ENCODE measurements at regions not wholly inside any gene's neighbourhood (a gene's known extent, or its start where the extent isn't known, plus 50 kb on each side); places are given as distances from the start of the nearest gene placed in this dataset.
"Not testable (repeated sequence)": the region's sequence is repeated elsewhere in the genome, so short reads cannot be mapped to it uniquely, and the experiment has no call there.

DNA sequence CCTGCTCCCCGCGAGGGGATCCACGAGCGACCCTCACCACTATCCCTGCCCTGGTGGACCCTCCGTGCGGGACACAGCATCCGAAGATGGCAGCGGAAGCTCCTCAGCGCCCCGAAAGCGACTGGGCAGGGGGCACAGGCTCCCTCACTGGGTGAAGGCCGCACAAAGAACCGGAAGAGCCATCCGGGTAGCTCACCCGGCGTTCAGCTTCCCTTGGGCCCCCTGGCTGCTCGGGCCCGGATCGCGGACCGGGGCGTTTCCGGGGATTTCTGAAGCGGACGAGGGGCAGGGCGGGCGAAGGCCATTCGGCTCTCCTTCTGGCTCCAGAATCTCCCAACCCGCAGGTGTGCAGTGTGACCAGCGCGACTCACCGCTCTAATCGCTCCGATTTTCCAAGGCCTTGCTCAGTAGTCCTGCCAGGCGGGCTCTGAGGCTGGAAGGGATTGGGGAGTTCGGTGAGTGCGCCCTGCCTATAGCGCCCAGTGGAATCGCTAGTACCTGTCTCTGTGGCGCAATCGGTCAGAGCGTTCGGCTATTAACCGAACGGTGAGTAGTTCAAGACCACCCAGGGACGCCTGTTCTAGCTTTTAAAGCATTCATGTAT, 94.3 kb upstream of the NBPF11 start:
- peak overlapping the region; percentile 65 for H3K4me2 ChIP-seq
- H3K9me2 ChIP-seq (replicated peaks; ENCODE audit: insufficient read depth); H3K4me1 ChIP-seq (ENCODE audit: insufficient read depth); H3K36me3 ChIP-seq (replicated peaks; ENCODE audit: insufficient read depth, low read depth); H4K20me1 ChIP-seq (ENCODE audit: insufficient read depth, poor library complexity, severe bottlenecking); H3K4me3 ChIP-seq; H3K79me2 ChIP-seq; H3K27me3 ChIP-seq; H3K9me3 ChIP-seq (ENCODE audit: low read depth): not testable (repeated sequence)
- WGBS (ENCODE audit: low lambda C conversion rate, missing lambda C conversion rate) = 33% methylated on average over 31 of the region's 46 CpGs
- H2AFZ ChIP-seq = peak overlapping the region; percentile 63
- H3K27ac ChIP-seq = peak overlapping the region; percentile 31
- DNase-seq (ENCODE audit: low spot score) = peak; percentile 9

DNA sequence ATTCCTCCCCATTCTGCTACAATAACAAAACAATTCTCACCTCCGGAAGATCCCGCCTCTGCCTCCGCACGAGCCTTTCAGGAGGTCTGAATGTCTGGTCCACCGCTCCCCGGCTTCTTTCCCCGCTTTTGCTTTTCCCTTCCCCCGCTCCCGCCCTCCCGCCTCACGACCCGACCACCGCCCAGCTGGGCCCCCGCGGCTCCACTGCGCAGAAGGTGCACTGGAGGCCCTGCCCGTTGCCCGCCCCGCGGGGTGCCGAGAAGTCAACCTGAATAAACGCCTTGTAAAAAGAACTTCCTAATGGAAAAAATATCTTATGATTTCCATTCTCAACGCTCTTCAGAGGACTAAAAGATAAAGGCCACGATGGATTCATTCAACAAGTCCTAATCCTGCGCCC, 93.8 kb upstream of the NBPF11 start:
- Histone ChIP-seq H3K27ac (peak overlapping the region; percentile 31), H3K4me2 (peak overlapping the region; percentile 56), H2AFZ (peak overlapping the region; percentile 63)
- H4K20me1 ChIP-seq (ENCODE audit: insufficient read depth, poor library complexity, severe bottlenecking); H3K9me3 ChIP-seq (ENCODE audit: low read depth); H3K79me2 ChIP-seq; H3K36me3 ChIP-seq (replicated peaks; ENCODE audit: insufficient read depth, low read depth); H3K9me2 ChIP-seq (replicated peaks; ENCODE audit: insufficient read depth); H3K27me3 ChIP-seq; H3K4me1 ChIP-seq (ENCODE audit: insufficient read depth); H3K4me3 ChIP-seq; DNase-seq (ENCODE audit: low spot score): not testable (repeated sequence)
- WGBS (ENCODE audit: low lambda C conversion rate, missing lambda C conversion rate) = 25% methylated on average over 8 of the region's 25 CpGs

DNA sequence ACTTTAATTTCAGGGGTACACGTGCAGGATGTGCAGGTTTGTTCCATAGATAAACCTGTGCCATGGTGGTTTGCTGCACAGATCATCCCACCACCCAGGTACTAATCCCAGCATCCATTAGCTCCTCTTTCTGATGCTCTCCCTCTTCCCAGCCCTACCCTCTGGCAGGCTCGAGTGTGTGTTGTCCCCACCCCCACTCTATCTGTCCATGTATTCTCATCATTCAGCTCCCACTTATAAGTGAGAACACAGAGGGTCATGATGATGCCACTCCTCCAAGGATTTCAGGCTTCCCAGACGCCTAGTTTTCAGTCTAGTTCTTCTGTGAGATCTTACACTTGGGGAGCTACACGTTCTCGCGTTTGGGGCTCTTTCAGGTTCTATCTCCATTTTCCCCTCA, 93.4 kb upstream of the NBPF11 start:
- not testable (repeated sequence) for H3K9me3 ChIP-seq (ENCODE audit: low read depth); H3K27ac ChIP-seq; H2AFZ ChIP-seq; H3K4me3 ChIP-seq; H3K79me2 ChIP-seq; H3K36me3 ChIP-seq (replicated peaks; ENCODE audit: insufficient read depth, low read depth); H4K20me1 ChIP-seq (ENCODE audit: insufficient read depth, poor library complexity, severe bottlenecking); DNase-seq (ENCODE audit: low spot score); H3K4me1 ChIP-seq (ENCODE audit: insufficient read depth); H3K9me2 ChIP-seq (replicated peaks; ENCODE audit: insufficient read depth); H3K4me2 ChIP-seq; H3K27me3 ChIP-seq
- no CpG with 5 or more reads among the region's 6 CpGs for WGBS (ENCODE audit: low lambda C conversion rate, missing lambda C conversion rate)

DNA sequence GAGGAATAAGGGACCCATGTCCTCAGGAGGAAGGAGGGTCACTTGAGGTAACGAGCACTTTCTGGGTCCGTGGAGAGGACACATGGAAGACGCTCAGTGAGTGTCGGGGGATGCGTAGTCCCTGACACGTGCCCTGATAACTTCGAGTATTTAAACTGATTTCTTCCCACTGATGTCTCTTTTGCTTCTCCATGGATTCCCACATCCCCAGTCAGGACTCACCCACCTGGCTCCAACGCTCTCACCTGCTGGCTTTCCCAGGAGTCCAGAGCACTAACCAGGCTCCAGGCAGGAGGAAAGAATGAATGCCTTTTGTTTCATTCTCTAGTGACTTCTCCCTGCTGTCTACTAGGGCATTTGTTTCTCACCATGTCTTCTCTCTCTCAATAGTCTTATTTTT, 81.2 kb upstream of the NBPF11 start:
- 93% methylated on average over 4 of the region's 8 CpGs for WGBS (ENCODE audit: low lambda C conversion rate, missing lambda C conversion rate)

GRCh38 chr1:148228846-148229245, 76.8 kb upstream of the NBPF11 start:
- H3K27ac ChIP-seq; H3K36me3 ChIP-seq (replicated peaks; ENCODE audit: insufficient read depth, low read depth); H3K27me3 ChIP-seq; H3K9me2 ChIP-seq (replicated peaks; ENCODE audit: insufficient read depth); H3K9me3 ChIP-seq (ENCODE audit: low read depth); H3K4me3 ChIP-seq; H3K4me2 ChIP-seq; H3K79me2 ChIP-seq; H3K4me1 ChIP-seq (ENCODE audit: insufficient read depth); DNase-seq (ENCODE audit: low spot score); H4K20me1 ChIP-seq (ENCODE audit: insufficient read depth, poor library complexity, severe bottlenecking); H2AFZ ChIP-seq: not testable (repeated sequence)
- WGBS (ENCODE audit: low lambda C conversion rate, missing lambda C conversion rate) = 84% methylated on average over 5 of the region's 5 CpGs

More for the DNA sequence above, 81.2 kb upstream of the NBPF11 start:
- not testable (repeated sequence) for H3K4me3 ChIP-seq; H3K4me2 ChIP-seq; DNase-seq (ENCODE audit: low spot score); H3K79me2 ChIP-seq; H4K20me1 ChIP-seq (ENCODE audit: insufficient read depth, poor library complexity, severe bottlenecking); H3K9me2 ChIP-seq (replicated peaks; ENCODE audit: insufficient read depth); H3K4me1 ChIP-seq (ENCODE audit: insufficient read depth); H2AFZ ChIP-seq; H3K27me3 ChIP-seq; H3K9me3 ChIP-seq (ENCODE audit: low read depth); H3K36me3 ChIP-seq (replicated peaks; ENCODE audit: insufficient read depth, low read depth); H3K27ac ChIP-seq

- H3K9me3 ChIP-seq (ENCODE audit: low read depth); H3K27ac ChIP-seq; H3K4me2 ChIP-seq; H3K4me1 ChIP-seq (ENCODE audit: insufficient read depth); H4K20me1 ChIP-seq (ENCODE audit: insufficient read depth, poor library complexity, severe bottlenecking); H3K36me3 ChIP-seq (replicated peaks; ENCODE audit: insufficient read depth, low read depth); H3K27me3 ChIP-seq; DNase-seq (ENCODE audit: low spot score); H3K4me3 ChIP-seq; H3K79me2 ChIP-seq; H3K9me2 ChIP-seq (replicated peaks; ENCODE audit: insufficient read depth); H2AFZ ChIP-seq: not testable (repeated sequence)
- no CpG with 5 or more reads among the region's 4 CpGs for WGBS (ENCODE audit: low lambda C conversion rate, missing lambda C conversion rate)
Measured at GRCh38 chr1:148222399-148223159, 70.5 kb upstream of the NBPF11 start.

- not testable (repeated sequence) for H3K4me2 ChIP-seq; H3K9me3 ChIP-seq (ENCODE audit: low read depth); H3K79me2 ChIP-seq; H3K4me3 ChIP-seq; H4K20me1 ChIP-seq (ENCODE audit: insufficient read depth, poor library complexity, severe bottlenecking); H3K27me3 ChIP-seq; H3K4me1 ChIP-seq (ENCODE audit: insufficient read depth); H3K9me2 ChIP-seq (replicated peaks; ENCODE audit: insufficient read depth); H3K36me3 ChIP-seq (replicated peaks; ENCODE audit: insufficient read depth, low read depth); H2AFZ ChIP-seq; DNase-seq (ENCODE audit: low spot score); H3K27ac ChIP-seq
- no CpG with 5 or more reads among the region's 4 CpGs for WGBS (ENCODE audit: low lambda C conversion rate, missing lambda C conversion rate)
Measured at GRCh38 chr1:148221593-148221992, 69.5 kb upstream of the NBPF11 start.

DNA sequence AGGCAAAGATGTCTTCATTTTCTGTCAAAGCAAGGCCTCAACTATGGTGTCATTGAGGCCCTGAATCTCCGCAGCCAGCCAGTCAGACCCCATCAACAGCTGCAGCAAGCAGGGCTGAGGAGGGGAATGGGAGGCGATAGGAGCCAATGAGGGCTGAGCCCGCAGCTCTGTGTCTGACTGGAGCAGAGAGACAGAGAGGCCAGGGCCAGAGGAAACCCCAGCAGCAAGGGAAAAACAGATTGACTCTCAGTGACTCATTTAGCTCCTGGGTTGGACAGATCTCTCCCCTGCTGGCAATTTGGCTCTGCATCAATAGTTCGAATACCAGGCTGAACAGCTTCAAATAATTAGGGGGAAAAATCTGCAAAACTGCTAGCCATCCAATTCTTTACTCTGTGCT, 67.1 kb upstream of the NBPF11 start:
- not testable (repeated sequence) for DNase-seq (ENCODE audit: low spot score); H4K20me1 ChIP-seq (ENCODE audit: insufficient read depth, poor library complexity, severe bottlenecking); H3K27ac ChIP-seq; H3K9me2 ChIP-seq (replicated peaks; ENCODE audit: insufficient read depth); H3K4me2 ChIP-seq; H3K36me3 ChIP-seq (replicated peaks; ENCODE audit: insufficient read depth, low read depth); H2AFZ ChIP-seq; H3K4me3 ChIP-seq; H3K9me3 ChIP-seq (ENCODE audit: low read depth); H3K79me2 ChIP-seq; H3K4me1 ChIP-seq (ENCODE audit: insufficient read depth); H3K27me3 ChIP-seq
- WGBS (ENCODE audit: low lambda C conversion rate, missing lambda C conversion rate) = no CpG with 5 or more reads among the region's 4 CpGs

DNA sequence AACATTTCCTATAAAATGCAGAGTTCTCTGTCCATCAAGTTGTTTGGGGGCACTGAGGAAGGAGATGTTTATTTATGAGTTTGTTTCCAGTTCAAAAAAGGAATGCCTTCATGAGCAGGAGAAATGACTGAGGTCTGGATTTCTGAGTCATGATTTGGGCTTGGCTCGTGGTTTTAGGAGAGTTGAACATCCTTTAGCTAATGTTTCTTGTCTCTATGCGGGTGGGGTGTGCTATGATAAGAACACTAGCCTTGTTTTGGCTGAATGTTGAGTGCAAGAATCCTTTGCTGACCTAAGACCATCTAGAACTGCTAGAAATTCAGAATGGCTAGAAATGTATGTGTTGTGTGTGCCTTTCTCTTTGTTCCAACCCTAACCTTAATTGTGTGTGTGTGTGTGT, 59.1 kb upstream of the NBPF11 start:
- not testable (repeated sequence) for H3K4me2 ChIP-seq; H3K36me3 ChIP-seq (replicated peaks; ENCODE audit: insufficient read depth, low read depth); H3K4me1 ChIP-seq (ENCODE audit: insufficient read depth); H3K79me2 ChIP-seq; H3K27ac ChIP-seq; H3K9me3 ChIP-seq (ENCODE audit: low read depth); H3K4me3 ChIP-seq; H2AFZ ChIP-seq; H3K27me3 ChIP-seq; H3K9me2 ChIP-seq (replicated peaks; ENCODE audit: insufficient read depth); DNase-seq (ENCODE audit: low spot score); H4K20me1 ChIP-seq (ENCODE audit: insufficient read depth, poor library complexity, severe bottlenecking)
- no CpG with 5 or more reads among the region's 2 CpGs for WGBS (ENCODE audit: low lambda C conversion rate, missing lambda C conversion rate)
